M059J (cell line): ENCODE measurements at regions not wholly inside any gene's neighbourhood (a gene's known extent, or its start where the extent isn't known, plus 50 kb on each side); places are given as distances from the start of the nearest gene placed in this dataset.
"Not testable (repeated sequence)": the region's sequence is repeated elsewhere in the genome, so short reads cannot be mapped to it uniquely, and the experiment has no call there.

ENCODE experiments used
- DNase-seq: peaks from one replicate; pipeline ENCODE4 v3.0.0-alpha.2; 2012; ENCODE audit warnings: low read depth

GRCh38 chr16:29258946-29259634 is 147.4 kb downstream of the NPIPB11 start:
- not testable (repeated sequence) for DNase-seq

DNA sequence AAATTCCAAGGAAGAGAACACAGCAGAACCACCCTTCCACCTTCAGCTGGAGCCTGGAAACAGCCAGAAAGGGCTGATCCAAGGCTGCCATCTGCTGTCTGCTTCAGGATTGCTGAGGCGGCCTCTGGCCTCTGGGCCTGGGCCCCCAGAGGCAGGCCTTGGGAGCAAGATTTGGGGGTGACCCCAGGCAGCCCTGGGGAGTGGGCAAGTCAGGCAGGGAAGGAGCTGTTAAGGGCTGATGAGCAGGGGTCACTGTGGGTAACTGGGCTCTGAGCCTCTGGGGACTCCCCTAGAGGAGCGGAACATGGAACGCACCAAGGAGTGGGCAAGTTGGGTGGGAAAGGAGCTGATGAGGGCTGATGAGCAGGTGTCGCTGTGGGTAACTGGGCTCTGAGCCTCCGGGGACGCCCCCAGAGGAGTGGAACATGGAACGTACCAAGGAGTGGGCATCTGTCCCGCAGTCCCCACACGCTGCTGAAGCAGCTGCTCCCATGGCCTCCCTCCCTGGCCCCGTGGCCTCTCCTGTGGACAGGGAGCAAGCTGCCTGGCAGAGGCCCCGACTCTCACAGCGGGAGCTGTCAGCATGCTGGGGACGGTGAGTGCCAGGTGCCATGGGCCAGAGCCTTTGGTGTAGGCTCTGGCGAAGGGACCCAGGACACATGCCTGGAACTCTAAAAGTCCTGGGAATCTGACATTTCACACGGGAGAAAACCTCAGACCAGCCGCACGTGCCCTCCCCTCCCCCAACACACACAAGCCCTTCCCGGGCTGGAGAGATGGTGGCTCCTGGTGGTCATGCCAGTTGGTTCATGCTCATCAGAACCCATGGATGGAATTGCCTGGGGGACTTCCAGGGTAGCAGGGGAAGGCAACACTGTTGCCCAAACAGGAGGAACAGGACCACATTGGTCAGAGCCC is 148.8 kb downstream of the NPIPB11 start:
- not testable (repeated sequence) for DNase-seq

- DNase-seq = no peak
Observed at GRCh38 chr16:29256501-29256981, 150.0 kb downstream of the NPIPB11 start.

DNA sequence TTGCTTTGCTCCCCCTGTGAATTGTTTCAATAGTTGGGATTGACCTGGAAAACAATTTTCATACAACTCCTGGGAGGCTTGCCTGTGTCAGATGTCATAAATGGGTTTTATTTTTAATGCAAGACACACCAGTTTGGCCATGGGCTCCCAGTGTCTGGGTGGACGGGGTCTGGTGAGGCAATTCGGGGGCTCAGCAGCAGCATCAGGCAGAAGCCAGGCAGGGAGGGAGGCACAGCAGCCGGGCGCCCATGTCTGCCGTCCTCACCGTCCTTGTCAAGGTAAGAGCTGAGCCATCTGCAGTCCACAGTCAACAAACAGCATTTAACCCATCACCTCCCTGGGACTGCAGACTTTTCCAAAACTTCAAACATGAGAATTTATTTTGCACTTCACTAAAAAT is 150.6 kb downstream of the NPIPB11 start:
- DNase-seq = not testable (repeated sequence)

GRCh38 chr16:29255496-29255796 is 151.1 kb downstream of the NPIPB11 start:
- DNase-seq = not testable (repeated sequence)

- no peak for DNase-seq
Observed at GRCh38 chr16:29254676-29255495, 151.6 kb downstream of the NPIPB11 start.

- not testable (repeated sequence) for DNase-seq
Observed at GRCh38 chr16:29253716-29254590, 152.6 kb downstream of the NPIPB11 start.

DNA sequence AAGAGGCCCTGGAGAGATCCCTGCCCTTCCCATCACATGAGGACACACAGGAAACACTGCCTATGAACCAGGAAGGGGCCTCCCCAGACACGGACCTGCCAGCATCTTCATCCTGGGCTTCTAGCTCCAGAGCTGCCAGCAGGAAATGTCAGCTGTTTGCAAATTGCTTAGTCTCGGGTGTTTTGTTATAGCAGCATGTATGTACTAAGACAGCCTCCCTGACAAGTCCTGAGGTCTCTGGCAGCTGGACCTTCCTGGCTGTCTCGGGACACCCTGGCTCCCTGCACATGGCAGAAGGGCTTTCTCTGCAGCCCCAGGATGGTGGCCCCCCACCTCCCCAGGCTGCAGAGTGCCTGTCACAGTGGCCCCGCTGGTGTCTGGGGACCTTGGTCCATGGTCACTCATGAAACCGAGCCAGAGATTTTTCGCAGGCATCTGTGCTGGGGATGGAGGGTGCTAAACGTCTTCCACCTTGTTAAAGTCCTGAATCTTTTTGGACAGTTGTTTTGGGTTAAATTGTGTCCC is 153.4 kb downstream of the NPIPB11 start:
- not testable (repeated sequence) for DNase-seq

DNA sequence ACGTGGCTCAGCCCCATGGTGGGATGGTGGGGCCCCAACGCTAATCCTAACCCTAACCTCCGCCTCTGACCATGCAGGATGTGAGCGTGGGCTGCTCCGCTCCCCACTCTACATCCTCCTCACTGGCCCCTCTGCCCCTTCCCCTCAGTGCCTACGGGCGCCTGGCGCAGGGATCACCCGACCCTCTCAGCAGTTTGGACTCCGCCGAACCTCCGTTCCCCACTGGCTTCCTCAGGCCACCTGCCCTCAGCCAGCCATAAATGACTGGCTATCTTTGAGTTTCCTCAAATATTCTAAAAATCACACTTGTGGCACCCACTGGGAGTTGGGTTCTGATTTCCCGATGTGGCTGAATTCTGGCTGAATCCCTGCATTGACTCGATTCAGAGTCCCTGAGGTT is 154.2 kb downstream of the NPIPB11 start:
- not testable (repeated sequence) for DNase-seq

- DNase-seq = not testable (repeated sequence)
Observed at GRCh38 chr16:29251571-29252011, 154.9 kb downstream of the NPIPB11 start.

- not testable (repeated sequence) for DNase-seq
Observed at GRCh38 chr16:29250923-29251434, 155.5 kb downstream of the NPIPB11 start.

GRCh38 chr16:29250469-29250868 is 156.0 kb downstream of the NPIPB11 start:
- DNase-seq = not testable (repeated sequence)

DNA sequence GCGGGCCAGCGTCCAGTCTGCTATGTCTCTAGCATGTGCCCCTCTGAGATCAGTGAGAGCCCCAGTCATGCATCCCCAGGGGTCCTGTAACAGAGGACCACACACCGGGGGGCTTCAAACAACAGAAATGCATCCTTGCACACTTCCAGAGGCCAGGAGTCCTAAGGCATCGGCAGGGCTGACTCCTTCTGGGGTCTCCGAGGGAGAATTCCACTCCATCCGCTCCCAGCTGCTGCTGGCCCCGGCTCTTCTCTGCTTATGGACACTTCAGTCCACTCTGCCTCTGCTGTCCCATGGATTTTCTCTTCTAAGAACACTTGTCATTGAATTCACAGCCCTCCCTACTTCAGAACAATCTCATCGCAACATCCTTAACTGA is 157.6 kb downstream of the NPIPB11 start:
- not testable (repeated sequence) for DNase-seq

- DNase-seq = not testable (repeated sequence)
Observed at GRCh38 chr16:29248306-29248939, 158.1 kb downstream of the NPIPB11 start.

DNA sequence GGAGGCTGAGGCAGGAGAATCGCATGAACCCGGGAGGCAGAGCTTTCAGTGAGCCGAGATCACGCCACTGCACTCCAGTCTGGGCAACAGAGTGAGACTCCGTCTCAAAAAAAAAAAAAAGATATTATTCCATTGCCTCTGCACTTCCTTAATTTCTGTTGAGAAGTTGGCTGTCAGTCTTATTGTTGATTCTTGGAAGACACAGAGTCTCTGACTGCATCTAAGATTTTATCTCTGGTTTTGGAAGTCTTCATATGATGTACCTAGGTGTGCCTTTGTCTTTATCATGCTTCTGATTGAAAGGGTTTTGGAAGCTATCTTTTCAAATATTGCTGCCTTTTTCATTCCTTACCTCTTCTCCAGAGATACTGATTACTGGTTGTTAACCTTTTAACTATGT is 160.4 kb downstream of the NPIPB11 start:
- not testable (repeated sequence) for DNase-seq

DNA sequence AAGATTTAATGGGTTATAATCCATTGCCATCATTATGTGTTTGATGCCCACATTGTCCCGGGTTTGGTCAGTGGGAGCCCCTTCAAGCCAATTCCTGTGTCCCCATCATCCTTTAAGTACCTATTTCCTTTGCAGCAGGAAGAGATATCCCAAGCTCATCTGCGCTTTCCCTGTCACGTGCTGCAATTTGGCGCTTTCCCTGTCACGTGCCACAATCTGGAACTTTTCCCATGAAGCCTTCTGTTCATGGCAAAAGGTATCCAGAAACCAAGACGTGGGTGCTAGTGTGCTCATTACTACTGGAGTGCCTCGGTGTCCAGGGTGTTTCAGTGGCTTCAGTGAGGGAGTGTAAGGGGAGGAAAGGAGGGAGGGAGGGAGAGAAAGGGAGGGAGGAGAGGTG is 168.5 kb downstream of the NPIPB11 start:
- no peak for DNase-seq

GRCh38 chr16:29237495-29237894 is 169.0 kb downstream of the NPIPB11 start:
- not testable (repeated sequence) for DNase-seq

DNA sequence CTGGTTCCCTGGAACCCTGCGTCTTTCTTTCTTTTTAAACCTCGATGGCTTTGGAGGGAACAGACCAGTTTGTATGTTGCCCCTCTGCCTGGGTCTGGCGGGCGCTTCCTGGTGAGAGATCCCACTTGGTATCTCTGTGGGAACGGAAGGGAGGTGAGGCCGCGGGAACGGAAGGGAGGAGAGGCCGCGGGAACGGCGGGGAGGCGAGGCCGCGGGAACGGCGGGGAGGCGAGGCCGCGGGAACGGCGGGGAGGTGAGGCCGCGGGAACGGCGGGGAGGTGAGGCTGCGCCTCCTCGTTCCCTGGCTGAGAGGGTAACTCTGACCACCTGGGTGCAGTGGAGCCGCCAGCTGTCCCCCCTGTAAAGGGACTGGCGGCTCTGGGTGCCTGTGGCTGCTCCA is 169.5 kb downstream of the NPIPB11 start:
- DNase-seq = not testable (repeated sequence)

- DNase-seq = not testable (repeated sequence)
Observed at GRCh38 chr16:29235836-29236370, 170.6 kb downstream of the NPIPB11 start.
